Loucy (cell line): ENCODE measurements at regions not wholly inside any gene's neighbourhood (a gene's known extent, or its start where the extent isn't known, plus 50 kb on each side); places are given as distances from the start of the nearest gene placed in this dataset.

ENCODE experiments used
- H2AFZ ChIP-seq: fragments of 200-600 bp; sonication (generic); 2 replicates; pipeline ENCODE4 v1.6.0; 2016; ENCODE audit warnings: antibody characterized with exemption, mild to moderate bottlenecking, low read length, moderate library complexity
- H3F3A ChIP-seq: fragments of 200-600 bp; 2 replicates; pipeline ENCODE4 v1.6.0; 2016; ENCODE audit warnings: antibody characterized with exemption, low read depth, mild to moderate bottlenecking
- H3K27me3 ChIP-seq: fragments of 200-600 bp; sonication (generic); 2 replicates; pipeline ENCODE4 v1.6.1; 2014; ENCODE audit warnings: low read length, mild to moderate bottlenecking; ENCODE audit not compliant: insufficient read depth, poor library complexity, severe bottlenecking
- H3K36me3 ChIP-seq: fragments of 200-600 bp; sonication (generic); 2 replicates; pipeline ENCODE4 v1.6.1; 2016; ENCODE audit warnings: low read length; ENCODE audit not compliant: insufficient read depth
- H3K4me1 ChIP-seq: fragments of 200-600 bp; sonication (generic); 2 replicates; pipeline ENCODE4 v1.5.1; 2014; ENCODE audit warnings: low read length, mild to moderate bottlenecking; ENCODE audit not compliant: insufficient read depth, poor library complexity, severe bottlenecking
- H3K4me2 ChIP-seq: fragments of 200-600 bp; sonication (generic); 2 replicates; pipeline ENCODE4 v1.6.0; 2014; ENCODE audit warnings: antibody characterized with exemption, low read length, low read depth, mild to moderate bottlenecking; ENCODE audit not compliant: poor library complexity, severe bottlenecking
- H3K4me3 ChIP-seq: fragments of 200-600 bp; sonication (generic); 2 replicates; pipeline ENCODE4 v1.5.1; 2014; ENCODE audit warnings: low read length, mild to moderate bottlenecking, mixed read lengths; ENCODE audit not compliant: poor library complexity, severe bottlenecking
- H3K79me2 ChIP-seq: fragments of 200-600 bp; sonication (generic); 2 replicates; pipeline ENCODE4 v1.6.1; 2014; ENCODE audit warnings: low read length; ENCODE audit not compliant: insufficient read depth
- H3K9ac ChIP-seq: fragments of 200-600 bp; sonication (generic); 2 replicates; pipeline ENCODE4 v1.6.0; 2014; ENCODE audit warnings: mild to moderate bottlenecking, low read depth, low read length, moderate library complexity; ENCODE audit not compliant: poor library complexity, severe bottlenecking
- H3K9me2 ChIP-seq: fragments of 200-600 bp; sonication (generic); replicated peaks from 2 replicates; pipeline ENCODE4 v1.6.1; 2016; ENCODE audit warnings: low read depth, low read length, mixed read lengths
- H3K9me3 ChIP-seq: fragments of 200-600 bp; sonication (generic); 2 replicates; pipeline ENCODE4 v1.6.1; 2014; ENCODE audit warnings: mild to moderate bottlenecking, antibody characterized with exemption, low read length, low read depth; ENCODE audit not compliant: insufficient read depth
- H4K20me1 ChIP-seq: fragments of 200-600 bp; sonication (generic); 2 replicates; pipeline ENCODE4 v1.6.0; 2014; ENCODE audit warnings: antibody characterized with exemption, low read length, mild to moderate bottlenecking; ENCODE audit not compliant: insufficient read depth, poor library complexity, severe bottlenecking
- CTCF ChIP-seq: fragments of 200-600 bp; sonication (generic); conservative IDR thresholded peaks from 2 replicates; pipeline ENCODE4 v1.5.1; 2014; ENCODE audit warnings: mild to moderate bottlenecking, antibody characterized with exemption, low read length
- EZH2phosphoT487 ChIP-seq: fragments of 200-600 bp; IDR thresholded peaks from 2 replicates; pipeline ENCODE4 v1.6.1; 2018; ENCODE audit warnings: antibody characterized with exemption, mild to moderate bottlenecking, moderate library complexity, borderline replicate concordance

GRCh38 chr14:89543425-89543790 is 126.4 kb upstream of the FOXN3 start:
- no peak overlapping the region for H3K9ac ChIP-seq
- H3K9me2 ChIP-seq, result no peaks in the 10 kb centered on the region
- peaks cover 4% of the 10 kb centered on the region; the same call in 1 of the 2 replicates for H3K36me3 ChIP-seq
- TF ChIP-seq EZH2phosphoT487, result no peak
- TF ChIP-seq CTCF, result no peak
- no peak overlapping the region for H3K4me3 ChIP-seq
- peaks cover 34% of the 10 kb centered on the region for H3K79me2 ChIP-seq
- H2AFZ ChIP-seq, result no peak overlapping the region
- H3K9me3 ChIP-seq, result no peaks in the 10 kb centered on the region
- H3K4me2 ChIP-seq, result no peak overlapping the region
- H3K27me3 ChIP-seq, result no peaks in the 10 kb centered on the region
- no peaks in the 10 kb centered on the region for H4K20me1 ChIP-seq
- H3K4me1 ChIP-seq, result peaks cover 5% of the 10 kb centered on the region
- no peaks in the 10 kb centered on the region for H3F3A ChIP-seq

GRCh38 chr14:89542786-89543424 is 125.9 kb upstream of the FOXN3 start:
- H3K4me3 ChIP-seq, result no peak overlapping the region
- no peaks in the 10 kb centered on the region for H3K9me3 ChIP-seq
- H4K20me1 ChIP-seq, result no peaks in the 10 kb centered on the region
- H3K4me2 ChIP-seq, result no peak overlapping the region
- H3K4me1 ChIP-seq, result peaks cover 5% of the 10 kb centered on the region
- H3K9me2 ChIP-seq, result no peaks in the 10 kb centered on the region
- no peaks in the 10 kb centered on the region for H3F3A ChIP-seq
- no peak overlapping the region for H3K9ac ChIP-seq
- no peaks in the 10 kb centered on the region for H3K27me3 ChIP-seq
- H2AFZ ChIP-seq, result no peak overlapping the region
- TF ChIP-seq EZH2phosphoT487 (no peak), CTCF (no peak)
- peaks cover 29% of the 10 kb centered on the region for H3K79me2 ChIP-seq
- H3K36me3 ChIP-seq, result peaks cover 4% of the 10 kb centered on the region; the same call in 1 of the 2 replicates

- no peaks in the 10 kb centered on the region for H3K36me3 ChIP-seq
- H3K79me2 ChIP-seq, result peaks cover 37% of the 10 kb centered on the region
- TF ChIP-seq CTCF, result no peak
- no peak for TF ChIP-seq EZH2phosphoT487
- H3K4me2 ChIP-seq, result no peak overlapping the region
- no peaks in the 10 kb centered on the region for H3K9me3 ChIP-seq
- no peaks in the 10 kb centered on the region for H3F3A ChIP-seq
- H3K27me3 ChIP-seq, result no peaks in the 10 kb centered on the region
- H3K4me1 ChIP-seq, result peaks cover 5% of the 10 kb centered on the region
- H3K9me2 ChIP-seq, result no peaks in the 10 kb centered on the region
- no peak overlapping the region for H3K4me3 ChIP-seq
- H3K9ac ChIP-seq, result no peak overlapping the region
- H4K20me1 ChIP-seq, result no peaks in the 10 kb centered on the region
- no peak overlapping the region for H2AFZ ChIP-seq
Observed at GRCh38 chr14:89540830-89541470, 123.9 kb upstream of the FOXN3 start.
